ENCODE measurements at regions not wholly inside any gene's neighbourhood (a gene's known extent, or its start where the extent isn't known, plus 50 kb on each side); places are given as distances from the start of the nearest gene placed in this dataset.

GRCh38 chr13:47044842-47045241, 148.0 kb upstream of the HTR2A start:
- 100% methylated on average over 1 of the region's 2 CpGs; no CpG with 5 or more reads in 1 of the 2 experiments for WGBS, 2 experiments (ENCODE audit: extremely low coverage in 2 of 2, insufficient read length in 1 of 2)
- Histone ChIP-seq H4K20me1 (ENCODE audit: insufficient read depth, low read length) (no peaks in the 10 kb centered on the region), H3K9me1 (ENCODE audit: insufficient read depth, low read length) (no peaks in the 10 kb centered on the region), H2BK5ac (ENCODE audit: low read depth, low read length, poor library complexity, severe bottlenecking) (no peak overlapping the region), H3K4ac (ENCODE audit: low read depth, low read length) (no peak overlapping the region), H2AFZ (replicated peaks; ENCODE audit: low read length, poor library complexity) (no peak overlapping the region), H2AK9ac (replicated peaks; ENCODE audit: low read depth, low read length, poor library complexity) (no peak overlapping the region), H2BK15ac (ENCODE audit: low read depth, low read length) (no peak overlapping the region), H3K14ac (replicated peaks; ENCODE audit: low read depth, low read length) (no peak overlapping the region), H2BK120ac (ENCODE audit: low read depth, low read length) (no peak overlapping the region), H4K91ac (ENCODE audit: insufficient read depth, low read depth, low read length) (no peak overlapping the region), H3K9ac (ENCODE audit: low read depth, low read length) (no peak overlapping the region), H3K27ac (ENCODE audit: insufficient read depth, low read length) (no peak overlapping the region), H4K8ac (ENCODE audit: low read depth in 2 of 2, low read length in 2 of 2) (no peak overlapping the region), H2BK20ac (ENCODE audit: low read depth, low read length) (no peak overlapping the region), H3K4me1 (ENCODE audit: control insufficient read depth, insufficient read depth, low read length) (peaks cover 3% of the 10 kb centered on the region), H3K36me3 (ENCODE audit: control insufficient read depth, insufficient read depth, low read length) (no peaks in the 10 kb centered on the region), H3K27me3 (ENCODE audit: control insufficient read depth, insufficient read depth, low read length) (no peaks in the 10 kb centered on the region), H3K4me3 (ENCODE audit: insufficient read depth, low read depth, low read length) (no peak overlapping the region), H3K9me3 (ENCODE audit: control insufficient read depth, insufficient read depth, low read length) (no peaks in the 10 kb centered on the region), H3K18ac (ENCODE audit: low read depth, low read length) (no peak overlapping the region), H3K23ac (ENCODE audit: low read depth, low read length) (no peak overlapping the region), H3K4me2 (ENCODE audit: low read depth, low read length) (no peak overlapping the region), H2AK5ac (ENCODE audit: low read depth, low read length) (no peak overlapping the region), H3K79me1 (ENCODE audit: low read depth in 1 of 2, low read length in 2 of 2) (no peaks in the 10 kb centered on the region), H3K56ac (ENCODE audit: extremely low read depth, insufficient read depth, low read length) (no peak overlapping the region), H4K5ac (ENCODE audit: low read depth, low read length) (no peak overlapping the region)
- in situ Hi-C loops (cut with MboI; ENCODE audit: low sequenced_read_pairs) (no loop called here), dilution Hi-C loops (cut with HindIII; ENCODE audit: low sequenced_read_pairs, unreplicated experiment) (no loop called here), intact Hi-C loops (cut with micrococcal nuclease) (no loop called here)
- BruUV-seq (replicated peaks) = no TSS peak
- CTCF ChIA-PET = interaction anchor here (0.5 to 0.6 kb wide), 2 partner anchors 246 to 489 kb away, joined by 4 to 5 read pairs; no protein-coding TSS in a partner anchor
- ATAC-seq (ENCODE audit: low read depth) (no peak), DNase-seq (no peak)
- TF ChIP-seq RFX5 (IDR thresholded peaks at IDR 0.05; ENCODE audit: low read depth, low read length) (no peak), CEBPB (IDR thresholded peaks at IDR 0.05; ENCODE audit: low read depth, low read length) (peak; percentile 75)
- POLR2A ChIA-PET (ENCODE audit: unreplicated experiment) = no interaction called here
